GM19372 (cell line): ENCODE measurements at regions not wholly inside any gene's neighbourhood (a gene's known extent, or its start where the extent isn't known, plus 50 kb on each side); places are given as distances from the start of the nearest gene placed in this dataset.

ENCODE experiments used
- ATAC-seq: cut with Tn5 transposase; IDR thresholded peaks from one replicate; pipeline ENCODE4 v1.9.1; 2021; ENCODE audit warnings: mild to moderate bottlenecking, low read depth, moderate library complexity; ENCODE audit not compliant: unreplicated experiment

GRCh38 chr6:147621263-147621662 lies 112.8 kb downstream of the SAMD5 start:
- ATAC-seq = no peak

- no peak for ATAC-seq
Observed at GRCh38 chr6:147621961-147622360, 113.5 kb downstream of the SAMD5 start.

GRCh38 chr6:147624946-147625515 lies 116.5 kb downstream of the SAMD5 start:
- ATAC-seq = no peak

GRCh38 chr6:147625946-147626345 lies 117.5 kb downstream of the SAMD5 start:
- ATAC-seq = no peak

GRCh38 chr6:147627411-147627810 lies 118.9 kb downstream of the SAMD5 start:
- no peak for ATAC-seq

GRCh38 chr6:147633191-147633590 lies 124.7 kb downstream of the SAMD5 start:
- ATAC-seq = no peak

GRCh38 chr6:147637620-147638195 lies 129.2 kb downstream of the SAMD5 start:
- ATAC-seq = no peak

GRCh38 chr6:147639279-147639678 lies 130.8 kb downstream of the SAMD5 start:
- no peak for ATAC-seq

- ATAC-seq = no peak
Observed at GRCh38 chr6:147640606-147641005, 132.1 kb downstream of the SAMD5 start.

GRCh38 chr6:147641511-147641910 lies 133.0 kb downstream of the SAMD5 start:
- ATAC-seq = no peak

GRCh38 chr6:147642458-147642857 lies 134.0 kb downstream of the SAMD5 start:
- no peak for ATAC-seq

GRCh38 chr6:147643341-147644200 lies 135.1 kb downstream of the SAMD5 start:
- no peak for ATAC-seq

GRCh38 chr6:147648916-147649315 lies 140.4 kb downstream of the SAMD5 start:
- ATAC-seq = no peak

- ATAC-seq = no peak
Observed at GRCh38 chr6:147651249-147652063, 143.0 kb downstream of the SAMD5 start.

- no peak for ATAC-seq
Observed at GRCh38 chr6:147653631-147654030, 145.1 kb downstream of the SAMD5 start.

- no peak for ATAC-seq
Observed at GRCh38 chr6:147654103-147654845, 145.8 kb downstream of the SAMD5 start.

- no peak for ATAC-seq
Observed at GRCh38 chr6:147660334-147661311, 152.1 kb downstream of the SAMD5 start.

GRCh38 chr6:147662646-147663045 lies 154.2 kb downstream of the SAMD5 start:
- ATAC-seq = no peak

GRCh38 chr6:147664092-147664491 lies 155.6 kb downstream of the SAMD5 start:
- ATAC-seq = no peak
